SK-N-MC (cell line): ENCODE measurements at regions not wholly inside any gene's neighbourhood (a gene's known extent, or its start where the extent isn't known, plus 50 kb on each side); places are given as distances from the start of the nearest gene placed in this dataset.

Experiments
- EZH2 ChIP-seq: fragments of 200-600 bp; sonication (generic); IDR thresholded peaks from one replicate; pipeline ENCODE4 v1.6.1; 2017; ENCODE audit warnings: antibody characterized with exemption
- POLR2AphosphoS5 ChIP-seq: IDR thresholded peaks from 2 replicates; pipeline ENCODE4 v1.6.1; 2012; ENCODE audit warnings: mild to moderate bottlenecking, low read depth, low read length, borderline replicate concordance

DNA sequence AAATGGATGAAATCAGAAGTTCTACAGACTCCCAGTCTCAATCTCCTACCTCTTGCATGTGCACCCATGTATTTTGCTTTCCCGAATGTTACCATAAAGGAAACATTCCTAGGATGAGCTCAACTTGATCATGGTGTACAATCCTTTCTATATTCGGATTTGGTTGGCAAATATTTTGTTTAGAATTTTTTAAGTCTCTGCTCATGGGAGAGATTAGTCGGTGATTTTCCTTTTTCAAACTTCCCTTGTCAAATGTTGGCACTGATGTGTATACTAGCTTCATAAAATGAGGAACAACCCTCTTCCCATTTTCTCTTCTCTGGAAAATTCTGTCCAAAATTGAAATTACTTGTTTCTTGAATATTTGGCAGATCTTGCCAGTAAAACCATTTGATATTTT, 317.6 kb upstream of the RASGRP1 start:
- TF ChIP-seq POLR2AphosphoS5 (no peak), EZH2 (no peak)
